ENCODE measurements at regions not wholly inside any gene's neighbourhood (a gene's known extent, or its start where the extent isn't known, plus 50 kb on each side); places are given as distances from the start of the nearest gene placed in this dataset.

- no peak for DNase-seq
These were observed 51.9 kb upstream of the RAI14 start for GRCh38 chr5:34604119-34604675.

GRCh38 chr5:34606101-34606500 lies 50.0 kb upstream of the RAI14 start:
- no peak for DNase-seq

Data from NCI-H1930 (cell line).